IPS DF 19.7 (cell line): ENCODE measurements at regions not wholly inside any gene's neighbourhood (a gene's known extent, or its start where the extent isn't known, plus 50 kb on each side); places are given as distances from the start of the nearest gene placed in this dataset.

Experiments used
- DNase-seq: peaks from one replicate; pipeline ENCODE4 v3.0.0-alpha.2; 2013; ENCODE audit warnings: low read depth, low spot score

GRCh38 chr13:105074755-105075154, 1460.7 kb downstream of the EFNB2 start:
- DNase-seq, result no peak

DNA sequence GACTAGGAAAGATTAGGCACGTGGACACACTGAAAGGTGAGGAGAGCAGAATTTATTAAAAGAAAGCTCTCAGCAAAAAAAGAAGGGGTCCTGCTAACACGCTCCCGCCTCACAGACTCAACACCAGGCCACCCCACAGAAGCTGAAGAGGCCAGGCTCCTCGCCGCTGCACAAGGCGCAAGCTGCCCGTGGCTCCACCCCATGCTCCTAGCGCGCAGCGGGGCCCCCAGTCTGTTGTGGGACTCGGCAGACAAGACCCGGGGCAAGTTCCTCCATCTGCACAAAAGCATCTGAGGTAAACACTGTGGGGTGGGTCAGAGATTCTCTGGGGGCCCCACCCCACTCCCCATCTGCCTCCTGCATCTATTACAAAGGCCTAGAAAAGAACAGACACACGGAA, 1462.4 kb downstream of the EFNB2 start:
- DNase-seq, result no peak

GRCh38 chr13:105070452-105070851, 1465.0 kb downstream of the EFNB2 start:
- DNase-seq, result no peak

DNA sequence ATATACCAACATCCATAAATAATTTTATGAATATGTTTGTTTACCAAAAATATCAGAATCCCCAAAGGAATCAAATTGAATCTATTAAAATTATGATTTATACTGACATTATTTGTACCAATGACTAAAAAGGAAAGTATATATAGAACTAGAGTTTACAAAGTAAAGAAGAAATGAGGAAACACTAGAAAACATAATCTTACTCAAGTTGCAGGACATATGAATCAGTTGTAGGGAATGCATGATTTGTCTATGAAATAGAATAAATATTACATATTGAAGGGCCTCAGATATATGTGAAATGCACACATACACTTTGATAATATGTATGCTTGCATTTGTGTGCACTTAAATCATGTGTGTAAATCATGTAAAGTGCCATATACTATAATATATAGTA, 1466.4 kb downstream of the EFNB2 start:
- DNase-seq, result no peak

DNA sequence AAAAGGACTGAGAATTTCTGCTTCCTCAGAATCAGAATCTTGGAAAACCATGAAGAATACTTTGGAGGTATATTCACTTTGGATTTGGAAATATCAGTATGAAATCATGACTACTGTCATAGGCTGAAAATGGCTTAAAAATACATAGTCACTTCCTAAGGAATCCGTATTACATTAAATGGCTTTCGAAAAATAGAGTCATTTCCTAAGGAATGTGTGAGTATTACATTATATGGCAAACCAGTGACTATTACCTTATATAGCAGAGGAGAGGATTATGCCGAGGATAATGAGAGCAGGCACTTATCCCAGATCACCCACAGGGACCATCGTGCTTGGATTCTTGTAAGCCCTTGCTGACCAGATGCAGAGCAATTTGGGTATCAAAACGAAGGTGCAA, 1471.8 kb downstream of the EFNB2 start:
- DNase-seq, result no peak

DNA sequence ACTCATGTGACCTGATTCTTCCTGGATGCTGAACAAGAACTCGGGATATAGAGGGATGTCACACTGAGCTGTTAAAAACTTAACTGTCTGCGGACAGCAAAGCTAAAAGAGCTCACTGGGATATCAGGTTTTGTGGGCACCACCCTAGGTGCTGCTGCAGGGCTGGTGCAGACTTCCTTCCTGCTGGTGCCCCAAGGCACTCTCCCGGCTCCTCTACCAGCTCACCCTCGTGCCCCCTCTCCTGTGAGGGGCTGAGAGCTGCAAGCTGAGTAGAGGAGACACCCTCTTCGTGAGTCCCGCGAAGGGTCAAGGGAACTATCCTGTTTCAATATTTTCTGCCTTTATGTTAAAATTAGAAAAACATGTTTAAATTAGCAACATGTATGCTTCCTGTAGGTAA, 1475.7 kb downstream of the EFNB2 start:
- DNase-seq, result no peak

GRCh38 chr13:105058517-105058916, 1476.9 kb downstream of the EFNB2 start:
- no peak for DNase-seq

GRCh38 chr13:105052711-105053110, 1482.8 kb downstream of the EFNB2 start:
- no peak for DNase-seq

GRCh38 chr13:105050686-105051085, 1484.8 kb downstream of the EFNB2 start:
- no peak for DNase-seq

GRCh38 chr13:105048677-105049076, 1486.8 kb downstream of the EFNB2 start:
- no peak for DNase-seq

GRCh38 chr13:105047676-105048295, 1487.7 kb downstream of the EFNB2 start:
- no peak for DNase-seq

DNA sequence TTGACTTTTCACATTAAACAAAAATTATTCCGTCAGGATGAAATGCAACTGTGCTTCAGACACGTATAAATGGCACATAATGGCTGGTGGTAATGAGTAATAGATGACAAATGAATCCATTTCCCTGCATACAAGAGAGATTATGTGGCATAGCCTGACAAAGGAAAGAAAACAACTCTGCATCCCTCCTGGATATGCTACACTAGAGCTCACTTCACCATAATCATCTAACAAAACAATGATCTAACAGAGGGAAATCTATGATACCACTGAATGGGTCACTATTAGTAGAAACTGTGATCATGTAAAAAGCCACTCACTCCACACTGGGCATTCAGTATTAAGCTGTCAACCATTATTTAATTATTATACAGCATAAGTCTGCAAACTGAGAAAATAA, 1498.4 kb downstream of the EFNB2 start:
- DNase-seq, result no peak

DNA sequence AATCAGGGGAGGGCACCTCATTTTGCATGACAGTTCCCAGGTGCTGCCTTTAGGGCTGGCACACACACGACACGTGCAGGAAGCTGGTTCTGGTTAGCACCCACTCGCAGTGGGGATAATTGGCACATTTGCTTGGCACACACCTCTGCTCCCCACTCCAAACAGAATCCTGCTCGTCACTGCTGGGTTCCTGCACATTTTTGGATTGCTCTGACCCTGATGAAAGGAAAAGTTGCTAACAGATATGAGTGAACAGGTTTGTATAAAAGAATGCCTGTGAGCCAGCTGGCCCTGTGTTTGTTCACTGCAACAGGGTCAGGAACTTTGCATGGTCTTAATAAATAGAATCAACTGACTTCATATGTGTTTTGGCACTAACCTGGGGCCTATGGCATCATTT, 1500.4 kb downstream of the EFNB2 start:
- no peak for DNase-seq

DNA sequence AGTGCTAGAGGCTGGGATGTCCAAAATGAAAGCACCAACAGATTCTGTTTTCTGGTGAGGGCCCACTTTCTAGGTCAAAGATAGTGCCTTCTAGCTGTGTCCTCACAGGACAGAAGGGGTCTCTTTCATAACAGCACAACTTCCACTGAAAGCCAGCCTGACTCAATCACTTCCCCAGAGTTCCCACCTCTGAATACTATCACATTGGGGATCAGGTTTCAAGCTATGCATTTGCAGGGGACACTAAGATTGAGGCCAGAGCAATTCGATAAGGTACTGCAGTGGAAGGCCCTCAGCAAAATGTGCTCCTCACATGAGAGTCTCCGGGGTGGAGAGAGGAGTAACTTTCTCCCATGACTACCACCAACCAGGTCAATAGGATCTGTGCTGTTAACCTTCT, 1501.5 kb downstream of the EFNB2 start:
- DNase-seq, result peak; percentile 7

DNA sequence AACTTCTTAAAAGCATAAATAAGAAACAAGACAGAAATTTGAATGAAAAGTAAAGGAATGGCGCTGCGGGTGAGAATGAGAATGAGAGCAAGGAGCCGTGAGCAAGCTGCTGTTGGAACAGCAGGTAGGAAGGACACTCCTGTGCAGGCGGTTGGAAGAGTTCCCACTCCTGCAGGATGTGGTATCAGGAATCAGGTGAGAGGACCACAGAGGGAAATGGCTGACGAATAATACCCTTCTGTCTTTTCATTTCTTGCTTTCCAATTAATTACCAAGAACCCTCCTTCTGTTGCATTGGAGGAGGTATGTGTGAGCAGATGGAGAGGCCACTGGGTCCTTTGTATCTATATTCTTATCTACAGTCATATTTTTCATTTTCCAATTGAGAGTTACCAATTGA, 1504.2 kb downstream of the EFNB2 start:
- no peak for DNase-seq

GRCh38 chr13:105030851-105031250, 1504.6 kb downstream of the EFNB2 start:
- DNase-seq, result no peak

- no peak for DNase-seq
Measured at GRCh38 chr13:105019073-105019472, 1516.4 kb downstream of the EFNB2 start.

DNA sequence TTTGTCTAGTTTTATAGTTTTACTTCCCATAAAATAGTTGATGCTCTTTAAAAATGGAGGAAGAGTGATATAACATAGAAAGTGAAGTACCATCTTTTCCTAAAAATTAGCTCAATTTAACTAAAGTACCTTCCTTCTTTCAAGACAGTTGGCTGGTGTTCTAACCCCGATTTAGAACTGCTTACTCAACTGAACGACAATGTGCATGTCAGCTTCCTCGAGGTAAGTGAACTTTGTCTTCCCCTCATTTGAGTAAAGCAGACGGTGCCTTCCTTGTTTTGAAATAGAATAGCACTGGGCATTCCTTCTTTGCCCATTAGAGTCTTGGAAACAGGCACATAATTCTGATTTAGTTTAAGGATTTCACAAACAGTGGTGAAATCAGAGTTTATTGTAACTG, 1519.2 kb downstream of the EFNB2 start:
- no peak for DNase-seq

GRCh38 chr13:105008604-105009003, 1526.9 kb downstream of the EFNB2 start:
- no peak for DNase-seq

- DNase-seq, result no peak
Measured at GRCh38 chr13:105007166-105007808, 1528.2 kb downstream of the EFNB2 start.

DNA sequence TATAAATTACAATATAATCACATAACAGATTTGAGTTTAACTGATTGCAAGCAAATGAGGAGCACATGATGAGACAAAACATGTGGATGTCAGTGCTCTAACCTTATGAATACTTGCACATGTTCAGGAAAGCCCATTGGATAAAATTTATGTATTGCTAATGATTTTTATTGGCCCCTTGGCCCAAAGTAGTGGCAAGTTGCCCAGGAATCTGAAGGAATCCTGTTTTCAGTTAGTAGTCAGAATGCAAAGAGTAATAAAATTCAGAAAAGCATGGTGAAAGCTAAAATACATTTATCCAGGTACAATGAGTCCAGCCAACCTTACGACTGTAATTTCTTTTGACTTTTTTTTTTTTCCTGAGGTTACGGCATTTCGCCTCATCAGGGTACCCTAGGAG, 1539.4 kb downstream of the EFNB2 start:
- no peak for DNase-seq

DNA sequence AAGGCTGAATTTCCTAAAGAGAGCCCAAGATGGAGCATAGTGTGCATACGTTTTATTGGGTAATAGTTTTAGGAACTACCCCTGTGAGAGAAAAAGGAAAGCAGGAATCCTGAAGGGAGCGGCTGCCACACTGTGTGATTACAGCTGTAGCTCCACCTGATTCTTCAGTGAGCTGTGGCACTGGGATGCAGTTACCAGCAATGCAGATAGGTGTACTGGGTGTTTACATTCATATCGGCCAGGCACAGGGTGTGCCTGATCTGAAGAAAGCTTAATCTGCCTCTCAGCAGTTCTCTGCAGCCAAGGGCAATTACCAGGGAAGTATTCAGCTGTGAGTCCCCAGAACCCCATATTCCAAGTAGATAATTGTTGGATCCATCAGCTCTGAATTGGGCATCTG, 1541.8 kb downstream of the EFNB2 start:
- DNase-seq, result no peak

DNA sequence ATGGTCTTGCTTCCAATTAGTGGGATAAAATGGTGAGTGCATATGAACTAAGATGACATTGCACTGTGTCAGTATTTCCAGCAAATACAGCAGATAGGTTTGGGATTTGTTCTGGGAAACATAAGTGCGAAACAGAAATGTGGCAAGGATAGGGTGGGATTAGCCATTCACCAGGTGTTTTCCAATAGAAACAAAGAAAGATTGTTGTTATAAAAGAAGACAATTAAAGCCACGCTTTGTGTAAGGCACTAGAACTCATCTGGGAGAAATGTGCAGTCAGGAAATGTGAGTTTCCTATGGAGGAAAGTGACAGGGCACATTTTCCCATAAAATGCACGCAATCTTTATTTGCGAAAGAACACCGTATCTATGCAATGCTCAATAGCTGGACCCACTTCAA, 1547.8 kb downstream of the EFNB2 start:
- no peak for DNase-seq

- no peak for DNase-seq
Measured at GRCh38 chr13:104984296-104984818, 1551.1 kb downstream of the EFNB2 start.
